H9 (cell line): ENCODE measurements at regions not wholly inside any gene's neighbourhood (a gene's known extent, or its start where the extent isn't known, plus 50 kb on each side); places are given as distances from the start of the nearest gene placed in this dataset.

Experiments used
- DNase-seq: peaks from one replicate; pipeline ENCODE4 v3.0.0-alpha.2; 2017
- H2AFZ ChIP-seq: one replicate; pipeline ENCODE4 v1.6.1; 2013; ENCODE audit warnings: mild to moderate bottlenecking, low read length, control low read depth, moderate library complexity
- H2AK5ac ChIP-seq: 2 replicates; pipeline ENCODE4 v1.6.1; 2013; ENCODE audit warnings: low read length, control low read depth, mixed read lengths; ENCODE audit not compliant: insufficient read length
- H2BK120ac ChIP-seq: one replicate; pipeline ENCODE4 v1.6.1; 2013; ENCODE audit warnings: low read depth, mild to moderate bottlenecking, low read length, control low read depth, inconsistent platforms; ENCODE audit not compliant: poor library complexity, severe bottlenecking
- H2BK12ac ChIP-seq: 2 replicates; pipeline ENCODE4 v1.6.1; 2013; ENCODE audit warnings: low read length, control low read depth, mixed read lengths, low read depth; ENCODE audit not compliant: insufficient read length
- H2BK15ac ChIP-seq: 2 replicates; pipeline ENCODE4 v1.6.1; 2013; ENCODE audit warnings: low read depth, low read length, control low read depth
- H2BK20ac ChIP-seq: one replicate; pipeline ENCODE4 v1.6.1; 2013; ENCODE audit warnings: low read depth, mild to moderate bottlenecking, low read length, control low read depth, inconsistent platforms; ENCODE audit not compliant: poor library complexity, severe bottlenecking
- H2BK5ac ChIP-seq: 2 replicates; pipeline ENCODE4 v1.6.1; 2013; ENCODE audit warnings: low read length, control low read depth, mixed read lengths; ENCODE audit not compliant: insufficient read length
- H3K14ac ChIP-seq: 2 replicates; pipeline ENCODE4 v1.6.1; 2013; ENCODE audit warnings: low read length, control low read depth; ENCODE audit not compliant: insufficient read depth
- H3K18ac ChIP-seq: 2 replicates; pipeline ENCODE4 v1.6.1; 2013; ENCODE audit warnings: low read depth, mild to moderate bottlenecking, mixed read lengths, low read length, control low read depth; ENCODE audit not compliant: insufficient read length
- H3K23ac ChIP-seq: 2 replicates; pipeline ENCODE4 v1.6.1; 2013; ENCODE audit warnings: low read length, control low read depth, mixed read lengths, low read depth; ENCODE audit not compliant: insufficient read length
- H3K23me2 ChIP-seq: 2 replicates; pipeline ENCODE4 v1.6.1; 2013; ENCODE audit warnings: low read depth, mild to moderate bottlenecking, mixed read lengths, low read length, control low read depth; ENCODE audit not compliant: insufficient read length, poor library complexity, severe bottlenecking
- H3K27ac ChIP-seq: 2 replicates; pipeline ENCODE4 v1.5.1; 2013; ENCODE audit warnings: low read length, control low read depth, mixed read lengths, low read depth; ENCODE audit not compliant: insufficient read length
- H3K27me3 ChIP-seq: 2 replicates; pipeline ENCODE4 v1.6.1; 2013; ENCODE audit warnings: low read length, control low read depth, inconsistent platforms; ENCODE audit not compliant: insufficient read depth
- H3K4ac ChIP-seq: 2 replicates; pipeline ENCODE4 v1.6.1; 2013; ENCODE audit warnings: low read depth, mild to moderate bottlenecking, control low read depth, inconsistent platforms, low read length, moderate library complexity
- H3K4me1 ChIP-seq: 2 replicates; pipeline ENCODE4 v1.6.1; 2013; ENCODE audit warnings: low read length, control low read depth, inconsistent platforms; ENCODE audit not compliant: insufficient read depth
- H3K4me2 ChIP-seq: 2 replicates; pipeline ENCODE4 v1.6.1; 2013; ENCODE audit warnings: low read length, control low read depth, mixed read lengths; ENCODE audit not compliant: insufficient read length, insufficient read depth
- H3K56ac ChIP-seq: 2 replicates; pipeline ENCODE4 v1.6.1; 2013; ENCODE audit warnings: low read depth, mild to moderate bottlenecking, mixed read lengths, low read length, control low read depth; ENCODE audit not compliant: insufficient read length
- H3K79me1 ChIP-seq: 2 replicates; pipeline ENCODE4 v1.6.1; 2013; ENCODE audit warnings: low read depth, mild to moderate bottlenecking, moderate library complexity, low read length, control low read depth, inconsistent platforms; ENCODE audit not compliant: insufficient read depth, poor library complexity, severe bottlenecking
- H3K79me2 ChIP-seq: 2 replicates; pipeline ENCODE4 v1.6.1; 2013; ENCODE audit warnings: low read length, control low read depth, inconsistent platforms; ENCODE audit not compliant: insufficient read depth
- H3K9ac ChIP-seq: 2 replicates; pipeline ENCODE4 v1.6.1; 2013; ENCODE audit warnings: low read length, control low read depth, mixed read lengths; ENCODE audit not compliant: insufficient read length; ENCODE audit errors: extremely low read depth
- H3K9me3 ChIP-seq: one replicate; pipeline ENCODE4 v1.6.1; 2013; ENCODE audit warnings: low read depth, low read length, inconsistent platforms; ENCODE audit not compliant: control insufficient read depth
- H3T11ph ChIP-seq: one replicate; pipeline ENCODE4 v1.6.1; 2013; ENCODE audit warnings: mild to moderate bottlenecking, low read length, control low read depth, inconsistent platforms
- H4K20me1 ChIP-seq: one replicate; pipeline ENCODE4 v1.6.1; 2013; ENCODE audit not compliant: control insufficient read depth, insufficient read length, insufficient read depth
- H4K5ac ChIP-seq: 2 replicates; pipeline ENCODE4 v1.6.1; 2013; ENCODE audit warnings: low read depth, mild to moderate bottlenecking, mixed read lengths, low read length, control low read depth; ENCODE audit not compliant: insufficient read length
- H4K8ac ChIP-seq: replicated peaks from 2 replicates; pipeline ENCODE4 v1.6.1; 2013; ENCODE audit warnings: low read length, control low read depth, mixed read lengths, low read depth; ENCODE audit not compliant: insufficient read length
- H4K91ac ChIP-seq: 2 replicates; pipeline ENCODE4 v1.6.1; 2013; ENCODE audit warnings: low read depth, mild to moderate bottlenecking, moderate library complexity, mixed read lengths, low read length, control low read depth; ENCODE audit not compliant: insufficient read length
- H3K27ac Mint-ChIP-seq, 3 experiments: 2 replicates in 2 of 3; 3 replicates in 1 of 3; pipeline ENCODE4 v1.8.0; 2020 to 2021; ENCODE audit warnings: mixed read lengths in 3 of 3, mild to moderate bottlenecking in 1 of 3, moderate library complexity in 1 of 3
- H3K27me3 Mint-ChIP-seq: 2 replicates; pipeline ENCODE4 v1.8.0; 2021; ENCODE audit warnings: low read depth, mild to moderate bottlenecking, moderate library complexity, mixed read lengths
- H3K36me3 Mint-ChIP-seq, 3 experiments: 2 replicates in 2 of 3; 3 replicates in 1 of 3; pipeline ENCODE4 v1.8.0; 2020 to 2021; ENCODE audit warnings: low read depth in 3 of 3, mixed read lengths in 3 of 3; ENCODE audit not compliant: insufficient read depth in 1 of 3
- H3K4me1 Mint-ChIP-seq, 2 experiments: 2 replicates each; pipeline ENCODE4 v1.8.0; 2020; ENCODE audit warnings: mixed read lengths in 2 of 2
- H3K4me3 Mint-ChIP-seq, 2 experiments: 2 replicates in 1 of 2; 3 replicates in 1 of 2; pipeline ENCODE4 v1.8.0; 2020 to 2021; ENCODE audit warnings: mild to moderate bottlenecking in 2 of 2, mixed read lengths in 2 of 2, moderate library complexity in 1 of 2
- H3K9me3 Mint-ChIP-seq, 2 experiments: 2 replicates in 1 of 2; 3 replicates in 1 of 2; pipeline ENCODE4 v1.8.0; 2020; ENCODE audit warnings: mild to moderate bottlenecking in 2 of 2, mixed read lengths in 2 of 2, moderate library complexity in 1 of 2
- CTCF ChIP-seq: fragments of 200-600 bp; sonication (generic); conservative IDR thresholded peaks from 3 replicates; pipeline ENCODE4 v1.8.0; 2021; ENCODE audit warnings: antibody characterized with exemption, mild to moderate bottlenecking
- WGBS: extraction: QIAGEN DNeasy Blood & Tissue Kit; methylation state at CpG from one replicate; pipeline ENCODE4 v1.1.7; 2013; ENCODE audit warnings: missing lambda C conversion rate, low lambda C conversion rate, mixed read lengths; ENCODE audit not compliant: insufficient read length; ENCODE audit errors: extremely low coverage; 5-methylcytosine and 5-hydroxymethylcytosine counted together

GRCh38 chrX:78592030-78592429, 67.1 kb downstream of the RTL3 start:
- H3K27ac Mint-ChIP-seq, result no peak overlapping the region
- no peaks in the 10 kb centered on the region for H4K20me1 ChIP-seq

More at GRCh38 chrX:78592030-78592429, 67.1 kb downstream of the RTL3 start:
- DNase-seq, result no peak
- Histone ChIP-seq H3K27ac (no peak overlapping the region), H3K9me3 (peaks cover 15% of the 10 kb centered on the region), H3K4me1 (no peaks in the 10 kb centered on the region), H3K23ac (no peak overlapping the region), H3K4ac (no peak overlapping the region), H2BK5ac (no peak overlapping the region), H3K79me2 (no peaks in the 10 kb centered on the region), H3K27me3 (no peaks in the 10 kb centered on the region), H2BK15ac (no peak overlapping the region), H4K8ac (no peak overlapping the region), H3K4me2 (no peak overlapping the region), H2AK5ac (no peak overlapping the region), H3K14ac (no peak overlapping the region), H2BK12ac (no peak overlapping the region), H3K18ac (no peak overlapping the region), H2BK20ac (no peak overlapping the region), H3K9ac (no peak overlapping the region), H3T11ph (no peak overlapping the region), H3K79me1 (no peaks in the 10 kb centered on the region), H4K5ac (no peak overlapping the region), H3K56ac (no peak overlapping the region), H4K91ac (no peak overlapping the region), H3K23me2 (no peaks in the 10 kb centered on the region), H2BK120ac (no peak overlapping the region), H2AFZ (no peak overlapping the region)
- Mint-ChIP-seq H3K36me3 (peaks cover 0 to 2% (median 1%) of the 10 kb centered on the region in 3 experiments; a peak in 1 of 7 replicates), H3K27me3 (no peaks in the 10 kb centered on the region; the same call in 1 of the 2 replicates), H3K4me3 (no peak overlapping the region), H3K4me1 (no peaks in the 10 kb centered on the region), H3K9me3 (peaks cover 74 to 76% of the 10 kb centered on the region in 2 experiments)
- no peak for TF ChIP-seq CTCF
- no CpG with 5 or more reads among the region's 2 CpGs for WGBS
